Suppressor macrophage treated with lipopolysaccharide for 4 hours (primary cell): ENCODE measurements at regions not wholly inside any gene's neighbourhood (a gene's known extent, or its start where the extent isn't known, plus 50 kb on each side); places are given as distances from the start of the nearest gene placed in this dataset.

Experiments
- DNase-seq: peaks from one replicate; pipeline ENCODE4 v3.0.0-alpha.2; 2020

- DNase-seq, result no peak
Measured at GRCh38 chr9:23464275-23464674, 361.8 kb downstream of the ELAVL2 start.

DNA sequence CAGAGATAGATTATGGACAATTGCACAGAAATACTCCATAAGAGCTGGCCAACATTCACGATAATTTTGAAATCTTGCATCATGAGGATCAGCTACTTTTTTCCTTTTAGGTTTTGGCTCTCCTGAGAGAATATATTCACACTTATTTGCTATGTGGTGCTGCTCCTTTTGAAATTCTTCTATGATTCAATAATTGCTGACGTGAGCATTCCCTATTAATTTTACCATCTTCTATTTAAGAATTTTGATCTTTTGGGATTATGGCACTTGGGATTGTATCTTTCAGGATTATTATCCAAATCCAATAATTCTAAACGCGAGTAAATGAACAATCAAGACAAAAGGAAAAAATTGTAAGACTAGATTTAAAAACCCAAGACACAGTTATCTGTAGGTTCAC lies 358.8 kb downstream of the ELAVL2 start:
- DNase-seq, result no peak

DNA sequence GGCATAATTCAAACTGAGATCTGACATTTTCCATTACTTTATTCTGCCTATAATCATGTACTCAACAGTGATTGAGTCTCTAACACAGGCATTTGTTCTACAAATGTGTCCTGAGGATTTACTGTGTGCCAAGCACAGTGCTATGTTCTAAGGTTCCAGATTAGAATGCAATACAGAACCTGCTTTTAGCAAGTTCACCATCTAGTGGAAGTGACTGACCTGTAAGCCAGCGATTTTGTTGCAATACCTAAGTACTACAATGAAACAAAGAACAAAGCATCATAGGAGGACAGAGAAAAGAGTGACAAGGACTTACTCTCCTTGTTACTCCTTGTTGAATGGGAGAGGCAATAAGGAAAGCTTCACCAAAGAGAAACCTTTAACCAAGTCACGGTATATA lies 348.1 kb downstream of the ELAVL2 start:
- no peak for DNase-seq

DNA sequence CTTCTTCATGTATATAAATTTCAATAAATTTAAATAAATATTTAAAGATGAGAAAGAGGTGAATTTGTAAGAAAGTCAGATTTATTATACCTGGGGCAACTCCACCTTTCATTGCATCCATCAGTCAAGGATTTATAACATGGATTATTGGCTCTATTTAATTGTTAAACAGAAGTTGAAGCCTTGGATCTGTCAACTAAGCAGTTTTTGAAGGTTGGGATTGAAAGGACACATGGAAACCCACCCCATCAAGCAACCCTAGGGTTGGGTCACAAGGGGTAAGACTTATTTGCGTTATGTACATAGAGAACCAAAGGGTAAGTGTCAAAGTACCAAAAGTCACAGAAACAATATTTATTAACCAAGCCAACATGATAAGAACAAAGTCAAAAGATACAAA lies 342.5 kb downstream of the ELAVL2 start:
- DNase-seq, result no peak

DNA sequence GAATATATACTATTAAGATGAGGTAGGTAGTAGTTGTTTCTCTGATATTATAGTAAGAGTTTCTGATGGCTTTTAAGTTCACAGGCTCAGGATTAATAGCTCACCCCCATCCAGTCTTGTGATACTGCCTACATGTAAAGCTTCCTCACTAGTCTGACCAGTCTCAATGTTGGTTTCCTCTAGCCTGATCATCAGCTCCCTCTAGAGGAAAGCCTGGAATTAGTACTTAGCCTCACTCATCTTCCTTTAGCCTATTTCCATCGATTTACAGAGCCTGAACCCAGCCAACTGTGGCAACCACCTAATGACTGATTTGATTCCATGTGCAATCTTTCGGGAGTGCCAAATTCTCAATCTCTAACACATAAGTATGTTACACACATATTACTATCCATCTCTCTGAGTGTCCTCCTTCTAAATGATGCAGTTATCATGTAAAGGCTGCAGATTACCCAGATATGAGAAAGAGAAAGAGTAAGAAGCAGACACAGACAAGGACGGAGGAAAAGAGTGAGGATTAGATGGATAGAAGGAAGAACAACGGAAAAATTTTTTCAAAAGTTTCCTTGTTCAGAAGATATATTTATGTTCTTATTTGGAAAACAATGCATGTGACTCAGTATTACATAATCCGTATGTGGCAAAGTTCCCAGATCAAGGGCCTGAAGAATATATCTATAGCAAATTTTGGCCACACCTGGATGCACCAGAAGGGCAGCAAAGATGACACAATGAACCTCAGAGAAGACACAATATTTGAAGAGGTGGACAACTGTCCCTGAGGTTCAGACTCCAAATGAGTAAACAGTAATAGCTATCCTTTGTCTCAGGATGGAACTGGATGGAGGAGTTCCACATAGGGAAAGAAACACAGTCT lies 333.7 kb downstream of the ELAVL2 start:
- peak; percentile 31 for DNase-seq

- no peak for DNase-seq
Measured at GRCh38 chr9:23493219-23493618, 332.8 kb downstream of the ELAVL2 start.

GRCh38 chr9:23496489-23497136 lies 329.4 kb downstream of the ELAVL2 start:
- no peak for DNase-seq

- DNase-seq, result no peak
Measured at GRCh38 chr9:23497137-23497504, 328.9 kb downstream of the ELAVL2 start.

DNA sequence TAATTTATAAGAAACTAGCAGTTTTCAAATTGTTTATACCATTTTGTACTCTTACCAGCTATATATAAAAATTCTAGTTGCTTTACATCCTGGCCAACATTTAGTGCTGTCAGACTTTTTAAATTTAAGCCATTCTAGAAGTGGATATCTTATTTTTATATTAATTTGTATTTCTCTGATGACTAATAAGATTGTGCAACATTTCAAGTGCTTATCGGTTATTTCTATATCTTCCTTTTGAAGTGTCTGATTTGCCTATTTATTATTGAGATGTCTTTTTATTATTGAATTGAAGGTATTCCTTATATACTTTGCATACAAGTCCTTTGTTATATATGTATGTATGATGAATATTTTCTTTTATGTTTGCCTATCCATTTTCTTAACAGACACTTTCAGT lies 324.0 kb downstream of the ELAVL2 start:
- DNase-seq, result no peak

DNA sequence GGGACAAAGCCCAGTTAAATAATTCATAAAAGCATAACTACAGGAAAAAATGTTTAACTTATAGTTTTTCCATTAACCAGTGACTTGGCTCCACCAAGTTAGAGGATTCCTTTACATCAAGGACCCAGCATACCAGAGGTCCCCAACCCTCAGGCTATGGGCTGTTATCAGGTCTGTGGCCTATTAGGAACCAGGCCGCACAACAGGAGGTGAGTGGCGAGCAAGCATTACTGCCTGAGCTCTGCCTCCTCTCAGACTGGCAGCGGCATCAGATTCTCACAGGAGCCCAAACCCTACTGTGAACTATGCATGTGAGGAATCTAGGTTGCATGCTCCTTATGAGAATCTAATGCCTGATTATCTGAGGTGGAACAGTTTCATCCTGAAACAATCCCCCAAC lies 303.1 kb downstream of the ELAVL2 start:
- DNase-seq, result no peak

DNA sequence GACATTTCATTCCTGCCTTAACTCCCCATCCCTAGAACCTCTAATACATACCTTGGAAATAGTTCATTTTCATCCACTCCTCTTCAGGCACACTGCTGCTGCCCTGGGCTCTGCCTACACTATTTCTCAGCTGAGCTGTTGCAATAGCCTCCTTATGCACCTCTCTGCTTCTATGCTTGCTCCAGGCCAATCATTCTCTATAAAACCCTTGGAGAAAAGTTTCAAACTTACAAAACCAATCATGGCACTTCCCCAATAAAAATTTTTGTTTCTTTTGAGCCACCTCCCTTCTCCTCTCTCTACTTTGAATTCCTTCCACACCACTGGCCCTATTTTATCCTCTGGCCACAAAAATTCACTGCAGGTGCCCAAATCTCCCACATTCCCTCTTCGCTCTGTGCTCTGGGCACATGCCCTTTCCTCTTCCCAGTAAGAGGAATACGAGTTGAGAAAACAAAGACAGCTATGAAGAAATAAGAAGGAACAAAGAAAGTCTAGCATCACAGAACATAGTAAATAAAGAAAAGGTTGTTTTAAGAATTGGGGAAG lies 301.4 kb downstream of the ELAVL2 start:
- DNase-seq, result peak; percentile 6

- no peak for DNase-seq
Measured at GRCh38 chr9:23526806-23527205, 299.2 kb downstream of the ELAVL2 start.

DNA sequence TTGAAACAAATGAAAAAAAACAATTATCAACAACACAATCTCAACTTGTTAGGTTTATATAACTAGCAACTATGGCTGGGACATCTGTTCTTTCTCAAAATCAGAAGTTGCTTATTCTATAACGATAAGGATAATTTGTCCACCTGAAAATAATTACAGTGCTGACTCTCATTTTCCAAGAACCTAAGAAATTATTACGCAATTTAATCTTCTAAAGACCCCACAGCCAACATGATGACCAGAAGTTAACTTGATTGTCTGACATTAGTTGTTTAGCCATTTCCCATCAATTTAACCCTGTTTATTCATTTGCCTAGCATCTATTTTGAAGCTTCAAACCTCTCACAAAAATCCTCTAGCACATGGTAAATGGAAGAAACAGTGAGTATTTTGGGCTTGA lies 293.8 kb downstream of the ELAVL2 start:
- no peak for DNase-seq

DNA sequence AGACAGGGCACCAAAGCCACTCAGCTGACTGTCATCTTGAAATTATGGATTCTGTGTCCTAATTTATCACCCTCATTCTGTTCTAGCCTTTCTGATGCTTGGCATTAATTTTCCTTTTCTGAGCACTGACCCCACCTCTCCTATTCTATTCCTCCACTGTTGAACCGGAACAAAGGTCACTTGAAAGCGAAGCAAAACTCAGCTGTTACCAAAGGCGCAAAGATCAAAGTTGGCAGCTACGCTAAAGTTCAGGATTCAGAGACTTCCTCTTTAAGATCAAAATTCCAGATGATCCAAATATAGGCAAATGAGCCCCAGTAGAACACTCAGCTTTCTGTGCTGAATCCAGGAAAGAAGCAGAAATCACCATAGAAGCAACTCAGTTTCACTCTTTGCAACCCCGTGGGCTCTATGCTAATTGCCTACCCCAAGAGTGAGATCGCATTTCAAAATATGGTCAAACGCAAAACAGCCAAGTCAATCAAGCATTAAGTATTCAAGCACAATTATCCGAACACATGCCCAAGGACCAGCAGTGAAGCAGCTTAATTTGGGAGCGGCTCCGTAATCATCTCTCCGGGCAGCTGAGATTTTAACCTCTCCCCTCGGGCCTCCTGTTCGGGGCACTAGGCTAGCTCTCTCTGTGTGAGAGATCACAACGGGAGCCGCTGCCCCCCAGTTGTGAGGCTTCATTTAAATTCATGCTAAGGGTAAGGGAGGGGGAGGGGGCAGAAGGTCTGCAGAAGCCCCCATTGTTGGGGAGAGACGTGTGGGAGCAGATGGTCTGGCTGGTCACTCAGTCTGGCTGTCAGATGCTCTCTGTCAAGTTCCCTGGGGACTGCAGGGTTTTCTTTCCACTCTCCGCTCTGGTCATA lies 288.6 kb downstream of the ELAVL2 start:
- no peak for DNase-seq

- no peak for DNase-seq
Measured at GRCh38 chr9:23538067-23538402, 288.0 kb downstream of the ELAVL2 start.

- no peak for DNase-seq
Measured at GRCh38 chr9:23538461-23539003, 287.5 kb downstream of the ELAVL2 start.

- DNase-seq, result no peak
Measured at GRCh38 chr9:23539311-23539710, 286.7 kb downstream of the ELAVL2 start.

DNA sequence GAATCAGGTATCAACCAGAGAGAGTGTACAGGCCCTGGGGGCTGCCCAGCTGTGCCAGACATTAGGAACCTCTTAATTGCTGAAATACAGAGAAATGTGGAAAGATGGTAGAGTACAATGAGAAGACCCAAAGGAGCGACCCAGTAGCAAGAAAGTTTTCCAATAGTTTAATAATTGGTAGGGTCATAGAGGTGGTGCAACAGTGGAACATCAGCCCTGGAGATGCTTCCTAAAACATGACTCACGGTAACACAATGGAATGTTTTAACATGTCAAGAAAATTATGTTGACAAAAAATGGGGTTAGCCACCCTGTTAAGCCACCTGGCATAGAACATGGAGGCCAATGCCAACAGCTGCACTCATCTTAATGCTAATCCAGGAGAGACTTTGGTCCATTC lies 284.1 kb downstream of the ELAVL2 start:
- no peak for DNase-seq

DNA sequence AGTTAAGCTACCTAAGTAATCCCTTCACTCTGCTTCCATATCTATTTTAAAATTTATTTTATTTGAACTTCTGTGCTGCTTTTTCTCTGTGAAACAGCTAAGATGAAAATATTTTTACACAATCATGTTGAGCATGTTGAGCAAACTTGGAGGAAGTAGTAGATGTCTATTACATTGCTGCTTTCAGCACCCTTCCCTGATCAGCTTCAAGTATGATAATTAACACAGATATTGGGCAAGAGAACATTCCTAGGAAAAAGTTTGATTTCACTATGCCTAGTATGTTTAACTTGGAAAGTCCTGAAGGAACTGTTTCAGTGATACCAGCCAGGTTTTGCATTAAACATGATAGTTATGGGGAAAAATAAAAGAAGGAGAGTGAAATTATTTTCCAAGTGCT lies 283.6 kb downstream of the ELAVL2 start:
- no peak for DNase-seq

GRCh38 chr9:23542927-23543326 lies 283.1 kb downstream of the ELAVL2 start:
- no peak for DNase-seq

- DNase-seq, result no peak
Measured at GRCh38 chr9:23543419-23543818, 282.6 kb downstream of the ELAVL2 start.

DNA sequence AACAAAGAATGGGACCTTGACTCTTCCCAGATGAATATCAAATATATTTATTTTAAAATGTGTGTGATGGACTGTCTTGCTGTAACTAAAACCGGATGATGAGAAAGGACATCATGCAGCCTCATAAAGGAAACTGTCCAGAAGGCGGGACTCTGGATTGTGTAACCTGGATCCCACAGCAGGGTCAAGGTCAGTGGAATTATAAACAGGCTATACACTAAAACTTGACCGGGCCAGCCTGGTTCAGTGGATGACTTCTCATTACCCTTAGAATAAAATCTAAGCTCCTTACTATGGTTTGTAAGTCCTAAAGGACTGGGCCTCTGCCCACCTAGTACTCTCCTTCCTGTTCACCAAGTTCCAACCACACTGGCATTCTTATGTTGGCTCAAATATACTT lies 280.3 kb downstream of the ELAVL2 start:
- DNase-seq, result no peak

DNA sequence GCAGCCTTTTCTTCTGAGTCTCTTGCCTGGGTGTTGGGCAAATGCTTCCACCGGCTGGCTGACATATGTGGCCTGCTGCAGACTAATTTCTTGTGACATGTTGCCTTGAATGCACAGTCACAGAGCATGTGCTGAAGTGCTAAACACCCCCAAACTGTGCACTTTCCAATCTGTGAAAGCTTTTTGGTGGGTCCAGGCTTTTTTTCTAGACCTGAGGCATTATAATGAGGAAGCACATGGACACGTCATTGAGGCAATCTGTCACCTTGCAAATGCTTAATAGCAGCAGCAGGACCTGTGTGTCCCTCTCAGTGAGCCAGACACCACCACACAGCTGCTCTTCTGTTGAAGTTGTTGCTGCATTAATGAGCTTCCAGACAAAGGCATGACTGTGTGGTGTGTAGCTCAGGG lies 274.7 kb downstream of the ELAVL2 start:
- DNase-seq, result no peak
